ENCODE measurements at regions not wholly inside any gene's neighbourhood (a gene's known extent, or its start where the extent isn't known, plus 50 kb on each side); places are given as distances from the start of the nearest gene placed in this dataset.

- TF ChIP-seq CTCF (IDR thresholded peaks at IDR 0.05; ENCODE audit: low read depth, low read length) (no peak), POLR2A (IDR thresholded peaks at IDR 0.05; ENCODE audit: extremely low read depth, insufficient read length) (no peak)
These were observed 188.5 kb upstream of the RBMS3 start for GRCh38 chr3:29092348-29092747.
